ENCODE measurements at regions not wholly inside any gene's neighbourhood (a gene's known extent, or its start where the extent isn't known, plus 50 kb on each side); places are given as distances from the start of the nearest gene placed in this dataset.
"Not testable (repeated sequence)": the region's sequence is repeated elsewhere in the genome, so short reads cannot be mapped to it uniquely, and the experiment has no call there.

DNA sequence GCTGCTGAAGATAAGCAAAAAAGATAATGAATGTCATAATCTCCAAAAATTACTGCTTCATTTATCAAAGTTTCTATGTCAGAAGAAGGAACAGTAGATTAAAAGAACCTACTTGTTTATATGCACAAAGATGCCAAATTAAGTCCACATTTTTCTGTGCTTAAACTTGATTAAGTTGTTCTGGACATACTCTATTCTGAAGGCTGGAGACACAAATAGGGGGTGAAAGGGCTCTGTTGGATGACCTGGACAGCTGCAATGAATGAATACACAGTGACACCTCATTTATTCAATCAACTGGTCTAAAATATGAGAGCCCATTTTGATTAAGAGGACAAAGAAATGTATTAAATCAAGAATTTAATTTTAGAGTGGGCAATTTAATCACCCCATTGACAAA, 276.3 kb upstream of the PCDH9 start:
- FAIRE-seq = no peak

DNA sequence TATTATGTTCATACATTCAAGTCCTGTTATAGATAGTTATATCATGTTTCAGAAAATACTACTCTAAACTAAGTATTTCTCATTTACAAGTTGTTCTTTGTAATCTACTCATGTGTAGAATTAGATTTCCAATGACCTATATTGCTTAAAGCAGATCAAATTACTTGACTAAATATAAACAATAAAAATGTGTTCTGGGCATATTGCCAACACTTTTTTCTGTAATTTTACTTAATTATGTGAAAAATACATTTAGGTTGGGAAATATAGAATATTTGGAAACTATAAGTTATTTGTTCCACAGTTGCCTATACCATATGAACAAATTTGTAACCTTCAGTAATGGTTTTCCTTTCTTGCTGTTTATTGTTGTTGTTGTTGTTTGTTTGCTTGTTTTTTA, 275.2 kb upstream of the PCDH9 start:
- FAIRE-seq = no peak

DNA sequence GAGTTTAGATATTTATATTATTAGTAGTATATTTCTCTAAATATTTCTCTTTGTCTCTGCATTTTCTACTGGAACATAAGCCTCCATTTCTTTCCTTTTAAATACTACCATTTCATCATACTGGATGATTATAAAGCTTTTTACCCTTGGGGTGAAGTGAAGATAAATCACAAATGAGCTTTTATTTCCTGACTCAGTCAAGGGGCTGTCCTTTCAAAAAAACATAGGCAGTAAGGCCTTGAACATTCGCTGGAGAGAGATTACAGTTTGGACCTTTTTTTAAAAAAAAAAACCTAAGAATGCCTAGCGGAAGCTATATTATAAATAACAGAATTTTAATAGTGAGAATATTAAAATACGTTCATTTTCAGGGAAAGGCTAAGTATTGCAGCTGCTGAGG, 268.8 kb upstream of the PCDH9 start:
- FAIRE-seq = no peak

DNA sequence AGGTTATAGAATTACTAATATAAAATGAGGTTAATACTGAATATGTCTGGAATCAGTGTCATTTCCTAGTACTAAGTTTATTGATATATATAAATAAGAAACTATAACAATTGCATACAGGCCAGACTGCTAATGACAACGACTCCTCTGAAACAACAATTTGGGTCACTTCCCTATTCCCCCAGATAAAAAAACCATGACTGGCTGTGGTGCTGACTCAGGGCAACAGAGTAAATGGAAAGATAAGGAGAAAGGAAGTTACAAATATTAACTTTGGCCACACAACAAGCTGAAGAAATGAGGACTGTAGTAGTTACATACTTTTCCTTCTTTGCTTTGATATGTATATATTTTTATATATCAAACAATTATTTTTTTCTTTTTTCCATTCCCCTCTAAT, 263.7 kb upstream of the PCDH9 start:
- FAIRE-seq = no peak

DNA sequence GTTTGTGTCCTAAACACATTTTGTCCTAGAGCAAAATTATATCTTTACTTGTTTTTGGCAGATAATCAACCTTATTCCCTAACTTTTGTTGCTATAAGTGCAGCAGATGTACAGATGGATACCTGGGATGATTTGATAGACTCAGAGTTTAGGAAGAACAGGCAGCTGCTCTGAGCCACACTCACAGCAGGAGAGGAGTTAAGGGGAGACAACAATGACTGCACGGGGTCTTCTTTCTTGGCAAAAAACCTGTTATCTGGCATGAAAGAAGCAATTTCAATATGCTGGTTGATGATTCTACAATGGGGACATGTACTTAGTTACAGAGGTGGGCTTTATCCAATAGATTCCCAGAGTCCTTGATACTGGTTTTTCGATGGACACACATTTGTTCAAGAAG, 258.9 kb upstream of the PCDH9 start:
- FAIRE-seq = no peak

DNA sequence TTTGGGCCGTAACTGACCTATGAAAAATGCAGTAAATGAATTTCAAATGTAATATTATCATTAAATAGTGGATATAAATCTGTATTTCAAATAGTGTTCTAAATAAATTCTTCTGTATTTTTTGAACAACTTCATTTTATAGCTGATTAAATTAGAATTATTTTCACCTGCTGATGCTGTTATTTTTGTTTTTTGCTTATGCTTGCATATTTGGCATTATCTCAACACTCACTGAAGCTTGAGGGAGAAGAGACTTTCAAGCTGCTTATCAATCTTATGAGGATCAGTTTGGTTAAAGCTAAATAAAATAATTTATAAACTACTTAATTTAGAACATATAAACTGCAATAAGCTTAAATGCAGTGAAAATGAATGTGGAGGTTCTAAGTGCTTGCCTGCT, 251.3 kb upstream of the PCDH9 start:
- no peak for FAIRE-seq

DNA sequence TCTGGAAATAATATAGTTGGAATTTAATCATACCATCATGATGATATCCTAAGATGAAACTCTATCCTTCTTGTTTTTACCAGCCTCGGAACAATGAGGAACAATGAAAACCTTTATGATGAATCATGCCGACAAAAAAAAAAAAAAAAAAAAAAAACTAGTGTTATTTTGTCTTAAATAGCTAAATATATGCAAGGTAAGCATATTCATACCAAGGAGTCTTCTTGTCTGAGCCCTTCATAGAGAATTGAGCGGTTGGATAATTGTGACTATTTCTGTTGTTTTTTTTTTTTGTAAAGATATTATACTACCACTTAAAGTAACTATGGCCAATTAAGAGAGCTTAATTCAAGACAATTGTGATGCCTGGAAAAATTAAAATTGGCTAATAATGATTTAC, 244.0 kb upstream of the PCDH9 start:
- FAIRE-seq = no peak

DNA sequence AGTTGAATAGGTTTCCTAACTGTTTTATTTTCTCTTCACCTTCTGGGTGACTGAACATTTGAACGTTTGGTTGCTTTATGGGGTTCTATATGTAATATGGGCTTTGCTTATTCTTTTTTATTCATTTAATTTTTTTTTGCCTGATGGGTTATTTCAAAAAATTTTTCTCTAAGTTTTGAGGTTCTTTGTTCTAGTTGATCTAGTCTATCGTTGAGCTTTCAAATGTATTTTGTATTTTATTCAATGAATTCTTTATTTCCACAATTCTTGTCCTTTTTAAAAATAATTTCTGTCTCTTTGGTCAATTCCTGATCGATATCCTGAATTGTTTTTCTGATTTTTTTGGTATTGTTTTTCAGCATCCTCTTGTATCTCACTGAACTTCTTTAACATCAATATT, 239.5 kb upstream of the PCDH9 start:
- FAIRE-seq = no peak

DNA sequence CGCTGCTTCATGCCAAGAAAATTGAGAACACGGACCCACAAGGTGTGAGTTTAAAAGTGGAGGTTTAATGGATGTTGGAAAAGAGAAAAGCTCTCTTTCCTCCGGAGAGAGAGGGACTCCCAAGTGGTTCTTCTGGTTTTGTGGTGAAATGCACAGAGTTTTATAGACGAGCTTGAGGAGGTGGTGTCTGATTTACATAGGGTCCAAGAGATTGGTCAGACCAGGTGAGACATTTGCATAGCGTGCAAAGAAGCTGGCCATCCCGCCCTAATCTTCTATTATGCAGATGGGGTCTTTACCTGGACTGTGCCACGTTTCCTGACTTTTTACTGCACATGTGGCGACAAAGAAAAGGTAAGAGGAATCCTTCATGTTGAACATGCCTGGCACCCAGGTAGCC, 236.4 kb upstream of the PCDH9 start:
- no peak for FAIRE-seq

DNA sequence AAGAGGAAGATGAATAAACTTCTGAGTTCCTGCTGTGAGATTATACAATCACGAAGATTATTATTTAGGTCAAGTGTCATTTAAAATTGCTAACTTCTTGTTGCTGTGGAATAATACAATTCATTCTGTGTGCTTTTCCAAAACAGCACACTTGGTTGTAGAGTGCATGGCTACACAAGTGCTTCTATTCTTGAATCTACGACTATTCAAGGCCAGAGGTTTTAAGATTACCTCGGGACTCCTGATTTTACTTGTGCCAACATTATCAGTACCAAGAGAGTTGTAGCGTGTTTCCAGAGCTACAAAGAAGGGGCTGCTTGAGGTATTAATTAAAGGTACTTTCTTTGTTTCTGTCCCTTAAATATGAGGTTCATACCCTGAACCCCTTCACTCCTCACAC, 234.0 kb upstream of the PCDH9 start:
- no peak for FAIRE-seq

DNA sequence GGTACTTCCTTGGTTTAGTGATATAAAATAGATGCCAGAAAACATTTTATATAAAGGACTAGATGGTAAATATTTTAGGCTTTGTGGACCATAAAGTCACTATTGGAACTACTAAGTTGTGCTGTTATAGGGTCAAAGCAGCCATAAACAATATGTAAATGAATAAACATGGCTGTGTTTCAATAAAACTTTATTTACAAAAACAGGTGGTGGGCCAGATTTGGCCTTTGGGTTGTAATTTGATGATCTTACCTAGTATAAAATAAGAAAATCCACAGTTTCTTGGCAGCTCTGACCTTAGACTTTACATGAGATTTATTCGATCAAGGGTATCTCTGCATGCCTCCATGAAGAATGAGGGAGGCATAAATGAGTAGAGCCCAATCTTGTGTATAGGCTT, 232.0 kb upstream of the PCDH9 start:
- no peak for FAIRE-seq

DNA sequence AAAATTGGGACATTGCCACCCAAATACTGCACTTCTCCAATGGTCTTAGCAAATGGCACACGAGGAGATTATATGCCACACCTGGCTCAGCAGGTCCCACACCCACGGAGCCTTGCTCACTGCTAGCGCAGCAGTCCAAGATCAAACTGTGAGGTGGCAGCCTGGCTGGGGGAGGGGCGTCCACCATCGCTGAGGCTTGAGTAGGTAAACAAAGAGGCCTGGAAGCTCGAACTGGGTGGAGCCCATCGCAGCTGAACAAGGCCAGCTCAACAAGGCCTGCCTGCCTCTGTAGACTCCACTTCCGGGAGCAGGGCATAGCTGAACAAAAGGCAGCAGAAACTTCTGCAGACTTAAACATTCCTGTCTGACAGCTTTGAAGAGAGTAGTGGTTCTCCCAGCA, 222.4 kb upstream of the PCDH9 start:
- not testable (repeated sequence) for FAIRE-seq

DNA sequence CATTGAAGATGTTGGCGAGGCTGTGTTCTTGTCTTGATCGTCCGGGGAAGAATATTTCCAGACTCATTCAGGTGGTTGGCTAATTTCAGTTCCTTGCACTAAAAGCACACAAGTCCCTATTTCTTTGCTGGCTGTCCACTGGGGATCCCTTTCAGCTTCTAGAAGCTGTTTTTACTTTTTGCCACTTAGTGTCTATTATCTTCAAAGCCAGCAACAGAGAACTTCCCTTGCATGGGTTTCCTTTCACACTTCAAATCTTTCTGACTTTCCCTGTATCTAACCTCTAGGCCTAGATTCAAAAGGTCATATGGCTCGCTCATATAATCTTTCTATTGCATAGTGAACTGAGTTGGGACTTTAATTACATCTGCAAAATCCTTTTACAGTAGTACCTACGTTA, 215.3 kb upstream of the PCDH9 start:
- no peak for FAIRE-seq

DNA sequence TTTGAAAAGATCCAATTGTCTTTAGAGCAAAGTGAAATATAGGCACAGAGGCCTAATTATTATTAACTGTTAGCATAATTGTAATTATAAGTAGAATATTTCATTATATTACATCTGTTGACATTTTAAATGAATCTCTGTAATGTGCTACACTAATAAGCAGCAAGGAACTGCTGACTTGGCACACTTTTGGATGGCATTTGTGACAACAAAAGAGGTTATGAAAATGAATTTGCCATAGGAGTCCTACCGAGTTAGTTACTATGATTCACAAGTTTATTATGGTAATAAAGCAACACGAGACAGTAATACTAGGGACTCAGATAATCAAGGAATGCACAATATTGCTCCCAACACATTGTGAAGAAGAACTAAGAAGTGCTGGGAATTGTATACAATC, 213.8 kb upstream of the PCDH9 start:
- no peak for FAIRE-seq

DNA sequence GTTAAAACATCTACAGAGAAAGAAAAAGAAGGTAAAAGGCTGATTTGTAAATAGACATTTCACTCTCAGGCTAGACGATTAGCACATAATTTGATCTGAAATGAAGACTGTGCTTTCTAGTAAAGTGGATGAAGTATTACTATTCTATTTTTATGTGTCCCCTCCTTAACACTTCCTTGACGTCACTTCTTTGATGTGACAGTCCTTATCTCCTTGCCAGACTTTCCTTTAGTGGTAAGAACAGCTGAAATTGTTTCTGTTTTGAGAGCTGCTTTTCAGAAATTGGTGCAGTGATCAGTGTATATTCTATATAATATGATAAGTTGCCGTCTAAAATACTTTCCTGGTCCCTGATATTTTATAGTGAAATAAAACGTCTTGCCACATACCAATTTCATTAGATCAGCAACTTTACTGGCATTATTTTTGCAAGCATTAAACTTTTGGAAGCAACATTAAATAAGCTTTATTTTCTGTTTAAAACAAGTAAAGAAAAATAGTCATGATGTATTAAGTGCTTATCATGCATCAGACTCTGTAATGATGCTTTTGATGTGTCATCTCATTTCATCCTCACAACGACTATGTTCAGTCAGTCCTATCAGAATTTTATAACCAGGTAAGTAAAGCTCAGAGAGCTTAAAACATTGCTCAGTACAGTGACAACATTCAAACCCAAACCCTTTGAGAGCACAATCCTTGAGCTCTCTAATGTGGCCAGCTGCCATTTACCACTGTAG, 210.3 kb upstream of the PCDH9 start:
- no peak for FAIRE-seq

DNA sequence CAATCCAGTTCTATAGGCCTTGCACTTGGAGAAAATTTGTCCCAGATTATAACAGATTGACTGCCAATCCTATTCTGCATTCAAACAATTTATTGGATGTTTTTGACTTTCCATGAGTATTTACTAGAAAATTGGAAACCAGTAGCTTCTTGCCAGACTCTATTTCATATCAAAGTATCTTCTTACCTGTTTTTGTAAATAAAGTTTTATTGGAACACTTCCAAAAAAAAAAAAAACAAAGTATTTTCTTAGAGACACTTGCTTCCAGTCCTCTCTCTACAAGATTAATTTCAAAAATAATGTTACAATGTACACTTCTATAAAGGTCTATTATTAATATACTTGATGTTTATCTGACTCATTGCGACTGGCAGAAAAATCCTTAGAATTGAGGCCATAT, 209.2 kb upstream of the PCDH9 start:
- FAIRE-seq = no peak

DNA sequence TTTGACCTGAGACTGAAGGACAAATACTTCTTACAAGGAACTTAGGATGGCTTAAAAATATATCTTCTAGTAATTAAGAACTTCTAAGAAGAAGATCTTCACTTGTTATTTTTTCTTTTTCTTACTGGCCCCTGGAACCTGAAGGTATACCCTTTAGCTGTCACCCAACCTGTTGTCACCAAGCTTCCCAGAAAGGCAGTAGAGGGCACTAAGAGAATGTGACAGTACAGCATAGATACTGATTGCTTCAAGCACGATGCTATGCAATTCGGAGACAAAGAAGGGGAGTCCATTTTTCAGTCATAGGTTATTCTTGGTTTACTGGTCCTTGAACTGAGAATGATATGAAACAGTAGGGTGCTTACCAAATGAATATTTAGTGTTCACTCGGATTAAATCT, 208.3 kb upstream of the PCDH9 start:
- FAIRE-seq = no peak

DNA sequence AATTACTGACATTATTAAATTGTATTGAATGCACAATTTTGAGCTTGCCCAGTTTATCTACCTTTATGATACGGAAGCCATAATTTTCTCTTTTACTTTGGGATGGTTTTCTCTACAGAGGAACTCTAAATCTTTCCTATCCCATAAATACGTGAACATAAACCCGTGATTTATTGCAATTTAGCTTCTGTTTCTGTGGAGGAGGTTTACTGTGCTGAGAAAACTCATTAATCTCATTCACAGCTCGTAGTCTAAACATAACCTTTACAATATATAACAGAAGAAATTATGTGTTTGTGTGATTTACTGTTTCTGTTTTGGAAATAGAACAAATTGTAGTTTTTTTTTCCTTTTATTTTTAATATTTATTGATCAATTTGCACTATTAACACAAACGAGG, 207.1 kb upstream of the PCDH9 start:
- no peak for FAIRE-seq

DNA sequence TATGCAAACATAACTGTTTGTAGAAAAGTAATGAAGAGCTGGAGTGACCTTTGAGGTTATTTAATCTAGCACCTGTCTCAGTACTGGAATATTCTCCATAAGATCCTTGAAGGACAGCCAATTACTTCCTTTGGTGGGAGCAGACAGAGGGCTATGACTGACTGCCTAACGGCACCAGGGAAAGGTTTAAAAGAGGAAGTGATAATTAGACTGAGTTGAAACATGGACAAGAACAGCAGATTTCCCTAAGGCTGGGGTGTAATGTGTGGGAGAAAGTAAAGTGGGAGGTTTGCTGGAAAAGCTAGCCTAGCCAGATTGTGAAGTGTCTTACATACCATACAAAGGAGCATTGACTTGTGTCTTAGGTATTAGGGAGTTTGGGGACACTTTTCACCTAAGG, 191.3 kb upstream of the PCDH9 start:
- no peak for FAIRE-seq

DNA sequence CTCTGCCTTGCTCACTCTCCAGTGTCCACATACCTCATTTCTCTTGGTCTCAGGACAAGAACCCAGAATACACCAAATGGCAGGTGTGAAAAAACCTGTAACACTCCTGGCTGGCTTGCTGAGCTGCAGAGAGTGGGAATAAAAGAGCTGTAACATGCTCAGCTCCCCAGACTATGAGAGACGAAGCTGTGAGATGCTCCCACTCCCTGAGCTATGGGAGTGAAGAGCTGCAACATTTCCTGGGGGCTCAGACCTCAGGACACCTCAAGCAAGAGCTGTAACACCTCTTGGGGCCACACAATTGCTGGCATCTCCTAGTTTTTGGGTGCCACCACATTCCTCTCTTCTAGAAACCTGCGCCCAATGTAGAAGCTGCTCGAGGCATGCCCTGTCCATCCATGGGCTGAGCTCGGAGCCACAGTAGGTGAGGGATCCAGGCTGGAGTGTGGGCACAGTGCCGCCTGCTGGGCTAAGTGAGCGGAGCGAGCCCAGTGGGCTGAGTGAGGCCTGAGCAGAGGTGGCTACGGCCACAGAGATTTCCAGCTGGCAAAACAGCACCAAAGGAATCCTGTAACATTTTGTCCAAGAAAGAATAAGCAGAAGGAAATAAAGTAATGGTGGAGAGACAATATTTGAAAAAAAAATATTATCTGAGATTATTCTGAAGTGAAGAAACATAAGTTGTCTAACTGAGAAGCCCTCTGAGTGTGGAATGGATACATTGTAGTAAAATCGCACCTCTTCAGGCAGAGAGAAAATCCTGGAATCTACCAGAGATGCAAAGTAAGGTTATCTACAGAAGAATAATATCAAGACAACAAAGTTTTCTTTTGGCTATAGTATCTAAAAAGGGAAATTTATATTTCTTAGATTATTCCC, 186.2 kb upstream of the PCDH9 start:
- no peak for FAIRE-seq

DNA sequence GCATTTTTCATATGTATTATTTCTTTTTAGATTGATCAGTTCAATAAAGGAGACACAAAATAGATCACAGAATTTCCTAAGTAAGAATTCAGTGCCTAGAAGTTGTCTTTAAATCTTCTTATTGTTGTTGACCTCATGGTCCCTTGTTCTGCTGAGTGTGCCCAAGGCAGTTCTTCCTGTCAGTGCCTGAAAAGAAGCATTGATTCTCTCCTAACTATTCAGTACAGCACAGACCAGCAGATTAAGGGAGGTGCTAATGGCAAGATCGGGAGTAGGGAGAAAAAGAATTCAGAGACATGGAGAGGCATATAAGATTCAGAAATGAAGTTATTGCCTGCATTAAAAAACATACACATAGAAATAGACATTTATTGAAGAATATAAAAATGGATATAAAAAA, 180.5 kb upstream of the PCDH9 start:
- no peak for FAIRE-seq

DNA sequence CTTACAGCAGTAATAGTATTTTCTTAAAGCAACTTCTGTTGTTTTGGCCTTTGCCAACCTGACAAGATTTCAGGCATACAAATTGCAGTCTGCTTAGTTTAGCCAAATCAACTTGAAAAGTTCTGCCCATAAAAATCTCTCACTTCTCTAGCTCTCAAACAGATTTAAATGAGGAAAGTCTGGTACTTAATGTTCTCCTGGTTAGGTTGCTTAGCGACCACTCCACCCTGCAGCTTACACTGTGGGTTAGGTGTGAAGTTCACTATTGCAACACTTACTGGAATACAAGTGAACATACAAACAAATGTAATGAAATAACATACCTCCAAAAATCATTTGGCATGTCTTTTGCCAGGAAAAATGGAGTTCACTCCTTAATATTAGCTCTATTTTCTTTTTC, 178.7 kb upstream of the PCDH9 start:
- no peak for FAIRE-seq

DNA sequence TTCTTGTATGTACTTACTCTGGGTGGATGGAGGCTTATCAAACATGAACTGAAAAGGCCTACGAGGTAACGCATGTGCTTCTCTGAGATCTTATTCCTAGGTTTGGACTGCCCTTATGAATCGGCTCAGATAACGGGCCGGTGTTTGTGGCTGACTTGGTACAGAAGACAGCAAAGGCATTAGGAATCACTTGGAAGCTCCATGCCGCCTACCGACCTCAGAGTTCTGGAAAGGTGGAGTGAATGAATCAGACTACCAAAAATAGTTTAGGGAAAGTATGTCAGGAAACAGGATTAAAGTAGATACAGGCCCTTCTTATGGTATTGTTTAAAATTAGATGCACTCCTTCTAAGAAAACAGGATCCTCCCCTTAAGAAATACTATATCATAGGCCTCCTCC, 172.4 kb upstream of the PCDH9 start:
- no peak for FAIRE-seq

DNA sequence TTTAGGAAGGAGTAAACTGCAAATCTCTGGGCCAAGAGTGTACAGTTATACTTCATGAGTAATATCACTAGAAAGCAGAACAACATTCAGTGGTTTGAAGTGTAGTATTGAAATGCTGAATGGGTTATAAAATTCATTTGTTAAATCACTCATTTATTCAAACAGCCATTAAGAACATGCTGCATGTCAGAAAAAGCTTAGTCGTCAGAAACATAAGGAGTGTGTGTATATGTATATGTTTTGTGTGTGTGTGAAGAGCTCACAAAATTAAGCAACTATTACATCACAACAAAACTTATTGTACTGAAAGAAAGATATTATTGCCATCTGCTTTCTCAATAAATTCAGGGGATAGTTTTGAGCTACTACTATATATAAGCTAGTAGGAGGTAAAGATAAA, 165.4 kb upstream of the PCDH9 start:
- FAIRE-seq = no peak

DNA sequence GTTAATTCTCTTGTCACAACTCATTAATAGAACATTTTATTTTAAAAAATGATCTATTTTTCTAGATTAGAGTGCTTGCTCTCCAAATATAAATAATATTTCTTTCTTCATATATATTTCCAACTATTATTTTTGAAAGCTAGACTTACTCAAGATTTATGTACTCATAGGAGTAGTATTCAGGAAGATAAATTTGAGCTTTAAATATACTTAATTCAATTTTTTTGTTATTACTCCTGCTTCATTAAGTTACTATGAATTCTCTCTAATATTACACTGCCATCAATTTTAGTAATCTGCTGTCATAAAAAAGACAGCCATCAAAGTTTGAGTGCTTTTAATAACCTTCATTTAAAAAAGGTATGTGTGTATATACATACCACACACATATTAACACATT, 161.9 kb upstream of the PCDH9 start:
- no peak for FAIRE-seq
